ENCODE measurements at regions not wholly inside any gene's neighbourhood (a gene's known extent, or its start where the extent isn't known, plus 50 kb on each side); places are given as distances from the start of the nearest gene placed in this dataset.

GRCh38 chr13:103556681-103557080 is 490.5 kb upstream of the SLC10A2 start:
- H3K36me3 ChIP-seq (ENCODE audit: control insufficient read depth in 2 of 4, insufficient read depth in 4 of 4, low read length in 3 of 4), result no peaks in the 10 kb centered on the region
- no peak overlapping the region for H3K27ac ChIP-seq (ENCODE audit: low read depth, low read length)
- H3K23ac ChIP-seq (ENCODE audit: insufficient read length), result no peak overlapping the region
- no peaks in the 10 kb centered on the region for H3K23me2 ChIP-seq (ENCODE audit: low read depth, low read length)
- no peak overlapping the region for H2BK15ac ChIP-seq (ENCODE audit: low read length)
- H2BK5ac ChIP-seq (ENCODE audit: low read depth, low read length), result no peak overlapping the region
- H4K8ac ChIP-seq (ENCODE audit: extremely low read depth, insufficient read depth, low read length), result no peak overlapping the region
- DNase-seq (ENCODE audit: low read depth in 1 of 2, low spot score in 2 of 2), result no peak
- H3K14ac ChIP-seq (ENCODE audit: insufficient read length), result no peak overlapping the region
- H3K4me1 ChIP-seq (replicated peaks in 1 of 4; ENCODE audit: control insufficient read depth in 3 of 4, insufficient read depth in 4 of 4, low read length in 3 of 4), result no peaks in the 10 kb centered on the region
- no peak overlapping the region for H2AK5ac ChIP-seq (ENCODE audit: low read depth, low read length)
- no peak for FAIRE-seq
- no peaks in the 10 kb centered on the region for H3K9me3 ChIP-seq (ENCODE audit: insufficient read depth in 2 of 2, low read depth in 1 of 2, low read length in 1 of 2)
- no peak overlapping the region for H3K4me2 ChIP-seq (ENCODE audit: insufficient read depth in 1 of 2, low read depth in 2 of 2, low read length in 2 of 2)
- no peak overlapping the region for H3K4me3 ChIP-seq (ENCODE audit: extremely low read depth in 1 of 4, insufficient read depth in 2 of 4, low read depth in 3 of 4, low read length in 4 of 4)
- no peaks in the 10 kb centered on the region for H3K79me2 ChIP-seq (ENCODE audit: control insufficient read depth in 1 of 2, insufficient read depth in 2 of 2, low read length in 2 of 2)
- no peak overlapping the region for H3K18ac ChIP-seq (ENCODE audit: extremely low read depth, low read length)
- H4K20me1 ChIP-seq (replicated peaks in 1 of 2; ENCODE audit: control insufficient read depth in 1 of 2, insufficient read depth in 2 of 2, low read length in 2 of 2), result no peaks in the 10 kb centered on the region
- H2BK20ac ChIP-seq (ENCODE audit: low read length), result no peak overlapping the region
- H2BK120ac ChIP-seq (replicated peaks; ENCODE audit: low read depth, low read length), result no peak overlapping the region
- no peaks in the 10 kb centered on the region for H3K79me1 ChIP-seq (ENCODE audit: low read depth, low read length)
- 100% methylated on average over 2 of the region's 2 CpGs; no CpG with 5 or more reads in 1 of the 2 experiments for WGBS, 2 experiments (ENCODE audit: extremely low coverage in 1 of 2, insufficient coverage in 1 of 2, insufficient read length in 1 of 2, insufficient replicate concordance in 2 of 2, low coverage in 1 of 2, low lambda C conversion rate in 2 of 2, missing lambda C conversion rate in 1 of 2)
- H4K91ac ChIP-seq (replicated peaks; ENCODE audit: insufficient read length, low read length), result no peak overlapping the region
- H3K27me3 ChIP-seq (replicated peaks in 1 of 4; ENCODE audit: control insufficient read depth in 3 of 4, extremely low read depth in 1 of 4, insufficient read depth in 3 of 4, low read length in 3 of 4), result no peaks in the 10 kb centered on the region
- no peak overlapping the region for H3K4ac ChIP-seq (replicated peaks; ENCODE audit: insufficient read length, low read depth, low read length)
- H2AFZ ChIP-seq (ENCODE audit: low read length), result no peak overlapping the region
- no peak overlapping the region for H3K56ac ChIP-seq (replicated peaks; ENCODE audit: insufficient read length, low read depth, low read length)
- ChIA-PET POLR2A (ENCODE audit: partially characterized antibody) (no interaction called here), CTCF (ENCODE audit: partially characterized antibody) (no interaction called here)
- no peak overlapping the region for H2BK12ac ChIP-seq (ENCODE audit: low read depth, low read length)
- no peak overlapping the region for H3K9ac ChIP-seq (replicated peaks in 1 of 4; ENCODE audit: extremely low read depth in 1 of 4, low read depth in 3 of 4, low read length in 3 of 4)
- H4K5ac ChIP-seq (ENCODE audit: insufficient read length, low read depth, low read length), result no peak overlapping the region
- TF ChIP-seq KDM1A (IDR thresholded peaks at IDR 0.05; ENCODE audit: borderline replicate concordance, low read length) (no peak), RNF2 (IDR thresholded peaks at IDR 0.05; ENCODE audit: borderline replicate concordance, low read depth, low read length, missing control alignments, poor library complexity, severe bottlenecking) (no peak), BCL11A (IDR thresholded peaks at IDR 0.05; ENCODE audit: low read depth in 2 of 2, low read length in 2 of 2) (no peak), ZNF274 (IDR thresholded peaks at IDR 0.05; ENCODE audit: borderline replicate concordance, extremely low read depth, low read length) (no peak), SP1 (IDR thresholded peaks at IDR 0.05; ENCODE audit: low read depth, low read length) (no peak), GABPA (IDR thresholded peaks at IDR 0.05; ENCODE audit: borderline replicate concordance, insufficient read depth, low read length) (no peak), CBX8 (IDR thresholded peaks at IDR 0.05; ENCODE audit: borderline replicate concordance, low read depth, low read length) (no peak), PHF8 (conservative IDR thresholded peaks at IDR 0.05; ENCODE audit: low read depth, low read length) (no peak), SIN3A (conservative IDR thresholded peaks at IDR 0.05 in 1 of 2, IDR thresholded peaks at IDR 0.05 in 1 of 2; ENCODE audit: low read depth in 1 of 2, low read length in 2 of 2) (no peak), RFX5 (IDR thresholded peaks at IDR 0.05; ENCODE audit: borderline replicate concordance, low read depth, low read length) (no peak), SIX5 (IDR thresholded peaks at IDR 0.05; ENCODE audit: low read depth, low read length) (no peak), MAFK (IDR thresholded peaks at IDR 0.05; ENCODE audit: low read depth, low read length) (no peak), E2F6 (IDR thresholded peaks at IDR 0.05) (no peak), MAX (IDR thresholded peaks at IDR 0.05) (no peak)
